HG02571 (cell line): ENCODE measurements at regions not wholly inside any gene's neighbourhood (a gene's known extent, or its start where the extent isn't known, plus 50 kb on each side); places are given as distances from the start of the nearest gene placed in this dataset.

Experiments
- ATAC-seq: cut with Tn5 transposase; IDR thresholded peaks from one replicate; pipeline ENCODE4 v1.9.1; 2021; ENCODE audit warnings: mild to moderate bottlenecking, moderate library complexity; ENCODE audit not compliant: unreplicated experiment

DNA sequence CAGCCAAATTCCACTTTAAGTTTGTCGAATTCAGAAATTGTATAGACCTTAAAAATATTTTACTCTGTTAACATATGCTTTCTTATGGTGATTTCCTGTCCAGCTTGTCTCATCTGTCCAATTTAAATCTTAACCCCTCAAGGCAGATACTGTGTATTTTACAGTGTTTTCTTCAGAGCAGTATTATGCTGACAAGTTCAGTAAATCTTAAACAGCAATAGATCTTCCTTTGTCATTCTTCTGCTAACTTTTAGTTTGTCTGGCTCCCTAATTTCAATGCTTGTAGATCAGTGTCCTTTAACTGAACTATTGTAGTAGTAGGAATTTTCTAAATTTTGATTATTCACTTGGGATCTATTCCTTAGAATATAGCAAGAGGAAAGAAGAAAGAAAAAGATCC lies 52.8 kb upstream of the MEIS1 start:
- no peak for ATAC-seq

DNA sequence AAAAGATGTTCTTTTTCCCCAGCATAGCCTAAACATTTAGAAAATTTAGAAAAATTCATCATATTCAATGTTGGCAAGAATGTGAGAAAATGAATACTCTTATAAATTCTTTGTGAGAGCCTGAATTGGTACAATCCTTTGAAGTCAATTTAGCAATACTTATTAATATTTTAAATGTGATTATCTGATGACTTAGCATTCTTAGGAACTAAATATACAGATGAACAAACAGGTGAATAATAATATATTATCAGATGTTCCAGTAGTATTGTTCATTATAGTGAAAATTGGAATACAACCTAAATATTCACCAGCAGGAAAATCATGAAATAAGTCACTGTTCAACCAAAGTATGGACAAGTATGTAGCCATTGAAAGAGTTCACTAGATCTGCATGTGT lies 55.5 kb upstream of the MEIS1 start:
- ATAC-seq, result no peak

DNA sequence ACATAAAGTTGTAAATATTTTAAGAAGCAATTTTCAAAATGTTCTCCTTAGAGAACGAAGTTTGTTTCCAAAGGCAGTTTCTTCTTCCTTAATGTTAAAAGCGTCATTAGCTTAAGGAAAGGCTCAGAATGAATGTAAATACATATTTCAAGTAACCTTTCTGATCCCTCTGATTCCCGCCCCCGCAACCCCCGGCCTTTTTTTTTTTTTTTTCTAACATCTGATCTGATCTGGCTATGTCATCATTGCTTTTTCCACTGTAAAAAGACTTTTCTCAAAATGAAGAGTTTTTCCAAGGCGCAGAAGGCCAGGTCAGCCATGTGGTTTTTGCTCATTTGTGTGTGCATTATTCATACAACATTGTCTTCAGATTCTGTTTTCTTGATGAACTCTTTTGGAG lies 57.1 kb upstream of the MEIS1 start:
- no peak for ATAC-seq

DNA sequence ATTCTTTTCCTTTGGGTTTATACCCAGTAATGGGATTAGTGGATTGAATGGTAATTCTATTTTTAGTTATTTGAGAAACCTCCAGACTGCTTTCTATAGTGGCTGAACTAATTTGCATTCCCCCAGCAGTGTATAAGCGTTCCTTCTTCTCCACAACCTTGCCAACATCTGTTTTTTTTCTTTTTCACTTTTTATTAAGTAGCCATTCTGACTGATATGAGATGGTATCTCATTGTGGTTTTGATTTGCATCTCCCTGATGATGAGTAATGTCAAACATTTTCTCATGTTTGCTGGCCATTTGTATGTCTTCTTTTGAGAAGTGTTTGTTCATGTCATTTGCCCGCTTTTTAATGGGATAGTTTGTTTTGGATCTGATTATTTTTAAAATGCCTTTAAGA lies 64.1 kb upstream of the MEIS1 start:
- no peak for ATAC-seq

DNA sequence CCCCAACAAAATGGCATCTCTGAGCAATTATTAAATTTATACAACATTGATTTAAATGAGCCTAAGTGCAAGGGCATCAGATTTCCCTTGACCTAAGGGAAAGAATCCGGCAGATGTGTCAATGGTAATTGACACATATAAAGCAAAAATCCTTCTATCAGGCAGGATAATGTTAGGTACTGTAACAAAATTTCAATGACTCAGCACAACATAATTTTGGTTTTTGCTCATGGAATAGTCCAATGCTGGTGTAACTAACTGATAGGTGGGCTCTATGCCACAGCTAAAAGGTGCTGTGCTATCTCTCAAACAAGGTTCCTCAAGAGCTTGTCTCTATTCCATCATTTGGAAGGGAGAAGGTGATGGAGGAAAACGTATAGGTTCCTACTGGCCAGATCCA lies 68.3 kb upstream of the MEIS1 start:
- ATAC-seq, result no peak

DNA sequence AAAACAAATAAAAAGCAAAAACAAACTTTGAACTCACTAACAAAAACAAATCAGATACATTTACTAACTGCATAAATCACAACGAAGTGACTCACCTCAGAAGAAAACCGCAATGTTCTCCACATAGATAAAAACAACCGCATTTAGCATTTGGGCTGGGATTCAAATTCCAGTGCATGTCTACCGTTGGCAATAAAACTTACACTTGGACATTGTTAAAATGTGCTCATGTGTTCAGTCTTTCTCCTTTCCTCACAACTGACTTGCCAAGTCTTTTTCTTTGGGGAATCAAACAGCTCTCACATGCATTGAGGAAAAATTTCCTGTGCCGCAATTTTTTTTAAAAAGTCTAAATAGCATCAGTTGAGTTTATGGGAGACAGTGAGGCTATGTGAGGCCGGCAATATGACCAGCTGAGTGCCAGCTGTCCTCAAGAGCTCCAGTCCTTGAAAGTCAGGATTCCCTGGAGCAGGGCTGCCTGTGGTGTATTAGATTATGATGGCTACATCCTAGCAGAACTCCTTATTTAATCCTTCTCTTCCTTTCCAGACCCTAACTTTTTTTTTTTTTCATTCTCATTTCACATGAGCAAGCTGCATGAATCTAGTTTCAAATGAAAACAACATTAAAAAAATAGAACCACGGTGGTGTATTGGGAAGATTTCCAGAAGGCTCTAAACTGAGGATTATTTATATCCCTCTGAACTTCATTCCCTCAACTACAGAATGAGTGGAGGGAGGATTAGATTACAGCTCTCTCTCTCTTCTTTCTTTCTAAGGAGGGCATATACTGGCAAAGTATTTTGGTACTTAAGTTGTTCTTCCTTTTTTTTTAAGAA lies 70.2 kb upstream of the MEIS1 start:
- no peak for ATAC-seq

DNA sequence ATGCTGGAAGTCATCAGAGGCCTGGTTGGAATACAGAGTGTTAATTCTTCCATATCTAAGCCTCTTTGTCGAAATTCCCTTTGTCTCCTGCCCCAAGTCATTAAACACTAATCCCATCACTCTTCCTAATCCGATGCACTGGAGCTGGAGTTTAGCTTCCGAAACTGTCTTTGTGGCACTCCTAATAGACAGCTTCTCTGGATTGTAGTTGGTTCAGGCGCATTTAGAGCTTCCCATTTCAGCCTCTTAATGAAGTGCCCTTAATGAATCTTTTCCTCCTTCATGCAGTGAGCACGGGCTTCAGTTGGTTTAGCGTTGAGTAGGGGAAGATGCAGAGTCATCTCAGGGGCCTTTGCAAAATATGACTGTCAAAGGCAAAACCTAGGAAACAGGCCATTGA lies 72.2 kb upstream of the MEIS1 start:
- no peak for ATAC-seq

DNA sequence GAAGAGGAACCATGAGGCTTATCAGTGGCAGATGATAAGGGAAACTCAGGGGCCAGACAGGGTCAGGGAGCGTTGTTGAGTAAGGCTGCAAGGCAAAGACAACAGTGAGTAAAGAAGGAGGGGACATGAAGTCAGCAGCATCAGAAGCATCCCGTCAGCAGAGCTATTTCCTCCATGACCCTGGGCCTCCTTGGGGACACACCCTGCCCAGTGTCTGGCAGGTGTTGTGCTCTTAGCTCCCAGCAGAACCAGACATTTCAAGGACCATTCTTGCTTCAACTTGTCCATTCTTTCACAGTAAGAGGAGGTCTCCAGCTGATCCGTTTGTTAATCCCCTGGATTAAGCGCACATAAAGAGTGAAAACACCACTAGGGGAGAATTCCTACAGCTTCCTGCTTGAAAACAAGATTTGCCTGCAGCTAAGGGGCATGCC lies 88.7 kb upstream of the MEIS1 start:
- no peak for ATAC-seq

DNA sequence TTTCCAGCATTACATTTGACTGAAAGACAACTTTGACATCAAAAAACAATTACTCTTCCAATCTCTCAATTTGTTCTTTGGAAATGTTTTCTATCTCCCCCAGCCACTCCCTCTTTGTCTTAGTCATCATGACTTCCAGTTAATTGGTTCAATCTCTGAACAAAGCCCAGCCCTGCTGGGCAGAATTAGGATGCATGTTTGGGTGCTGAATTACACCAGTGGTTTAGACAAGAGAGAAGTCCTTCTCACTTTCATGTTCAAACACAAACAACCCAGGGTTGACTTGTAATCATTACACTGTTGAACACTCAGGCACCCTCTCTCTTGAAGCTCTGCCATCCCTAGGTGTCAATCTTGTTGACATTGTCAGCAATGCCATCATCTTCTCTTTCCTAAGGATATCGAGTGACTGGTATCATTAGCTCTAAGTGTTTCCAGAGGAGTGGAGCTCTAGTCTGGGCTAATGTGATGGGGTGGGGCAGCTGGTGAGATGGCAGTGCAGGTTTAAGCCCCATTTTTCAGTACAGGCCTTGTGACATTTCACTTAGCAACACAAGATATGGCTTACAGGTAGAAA lies 90.8 kb upstream of the MEIS1 start:
- no peak for ATAC-seq

DNA sequence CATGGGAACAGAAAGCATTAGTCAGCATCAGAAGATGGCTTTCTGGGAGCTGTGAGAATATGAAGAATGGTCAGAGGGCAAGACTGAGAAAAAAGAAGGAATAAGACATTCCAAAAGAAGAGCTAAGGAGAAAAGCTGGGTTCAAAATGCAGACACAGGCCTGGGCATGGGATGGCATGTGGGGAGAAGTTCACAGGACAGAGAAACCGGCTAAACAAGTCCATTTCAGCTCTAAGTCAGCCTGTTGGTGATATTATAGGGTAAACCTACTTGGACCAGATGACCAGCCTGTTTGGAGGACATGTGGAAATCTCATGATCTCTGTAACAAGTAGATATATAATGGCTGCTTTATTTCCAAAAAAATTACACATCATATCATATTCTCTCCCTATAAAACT lies 91.7 kb upstream of the MEIS1 start:
- no peak for ATAC-seq

DNA sequence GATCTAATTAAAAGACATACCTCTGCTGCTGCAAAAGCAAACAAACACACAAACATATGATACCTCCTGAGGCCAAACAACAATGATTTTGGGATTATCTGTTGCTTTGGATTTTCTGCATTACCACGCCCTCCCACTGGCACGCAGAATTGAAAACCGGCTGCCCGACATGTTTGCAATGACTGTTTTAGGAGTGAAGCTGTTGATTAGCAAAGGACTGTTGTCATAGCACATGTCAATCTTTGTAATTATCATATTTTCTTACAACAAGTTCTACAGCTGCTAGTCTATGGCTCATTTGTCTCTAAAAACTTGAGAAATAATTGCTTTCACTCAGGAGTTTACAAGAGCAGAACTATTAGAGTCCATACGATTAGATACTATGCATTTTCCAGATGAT lies 94.4 kb upstream of the MEIS1 start:
- ATAC-seq, result no peak

DNA sequence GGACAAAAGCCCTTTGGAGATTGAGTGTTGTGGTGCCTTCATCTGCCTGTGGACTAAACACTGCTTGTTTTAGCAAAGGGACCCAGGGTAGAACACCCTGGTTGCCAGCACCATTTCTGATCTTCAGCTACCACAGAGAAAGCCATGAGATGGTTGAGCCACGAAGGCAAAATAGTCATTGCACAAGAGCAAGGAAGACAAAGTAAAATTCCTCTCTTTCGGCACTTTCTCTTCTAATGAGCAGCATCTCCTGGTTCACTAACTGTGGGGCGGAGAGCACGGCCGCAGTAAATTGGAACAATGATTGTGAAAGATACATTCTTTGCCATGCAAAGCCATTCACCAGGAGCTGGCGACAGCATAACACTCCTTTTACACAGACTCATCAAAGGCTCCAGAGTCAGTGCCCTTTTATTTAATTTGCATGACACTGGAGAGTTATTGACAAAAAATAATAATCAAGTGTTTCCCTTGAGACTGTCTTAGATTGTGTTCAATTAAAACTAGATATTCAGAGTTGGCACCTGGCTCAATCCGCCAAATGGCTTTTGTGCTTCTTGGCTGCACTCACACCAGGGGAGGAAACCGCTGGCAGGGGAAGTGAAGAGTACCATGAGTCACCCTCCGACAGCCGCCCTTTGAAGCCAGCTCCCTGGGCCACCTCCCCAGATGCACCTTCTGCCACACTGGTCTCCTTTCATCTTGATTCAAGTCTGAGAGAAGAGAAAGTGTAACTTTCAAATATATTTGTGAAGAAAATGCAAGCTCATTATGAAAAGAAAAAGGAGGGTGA lies 100.5 kb upstream of the MEIS1 start:
- ATAC-seq, result no peak

DNA sequence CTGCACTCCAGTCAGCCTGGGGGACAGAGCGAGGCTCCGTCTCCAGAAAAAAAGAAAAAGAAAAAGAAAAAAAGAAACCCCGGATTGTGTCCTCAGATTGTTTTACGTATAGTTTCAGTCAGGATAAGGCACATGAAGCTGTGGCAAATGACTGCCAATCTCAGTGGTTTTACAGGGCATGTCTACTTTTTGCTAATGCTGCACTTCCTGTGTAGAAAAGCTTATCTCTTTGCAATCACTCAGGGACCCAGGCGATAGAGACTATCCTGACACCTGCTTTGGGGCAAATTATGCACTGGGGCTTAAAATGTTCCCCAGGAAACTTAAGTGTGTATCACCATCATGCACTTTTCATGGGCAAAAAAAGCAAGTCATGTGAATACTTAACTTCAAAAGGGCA lies 103.7 kb upstream of the MEIS1 start:
- ATAC-seq, result no peak

DNA sequence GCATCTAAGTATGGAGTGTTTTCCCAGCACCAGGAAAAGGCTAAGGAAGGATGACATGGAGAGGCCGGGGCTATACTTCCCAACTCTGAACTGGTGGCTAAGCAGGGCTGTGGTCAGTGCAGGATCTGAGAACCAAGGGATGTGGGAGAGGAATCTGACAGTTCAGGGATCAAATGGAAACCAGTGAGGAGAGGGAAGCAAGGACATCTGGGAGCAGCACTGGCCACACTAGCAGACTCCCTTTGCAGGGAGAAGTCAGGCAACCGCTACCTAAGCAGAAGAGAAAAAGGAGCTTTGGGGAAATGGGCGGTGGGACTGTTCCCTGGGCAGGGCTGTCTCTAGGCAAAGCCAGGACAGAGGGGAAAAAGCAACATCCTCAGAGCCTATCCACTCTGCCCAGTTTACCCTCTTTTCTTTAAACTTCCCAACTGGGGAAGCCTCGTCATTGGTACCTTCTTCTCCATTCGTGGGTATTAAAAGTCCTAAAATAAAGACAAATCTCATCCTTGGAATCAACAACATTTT lies 105.8 kb upstream of the MEIS1 start:
- no peak for ATAC-seq

DNA sequence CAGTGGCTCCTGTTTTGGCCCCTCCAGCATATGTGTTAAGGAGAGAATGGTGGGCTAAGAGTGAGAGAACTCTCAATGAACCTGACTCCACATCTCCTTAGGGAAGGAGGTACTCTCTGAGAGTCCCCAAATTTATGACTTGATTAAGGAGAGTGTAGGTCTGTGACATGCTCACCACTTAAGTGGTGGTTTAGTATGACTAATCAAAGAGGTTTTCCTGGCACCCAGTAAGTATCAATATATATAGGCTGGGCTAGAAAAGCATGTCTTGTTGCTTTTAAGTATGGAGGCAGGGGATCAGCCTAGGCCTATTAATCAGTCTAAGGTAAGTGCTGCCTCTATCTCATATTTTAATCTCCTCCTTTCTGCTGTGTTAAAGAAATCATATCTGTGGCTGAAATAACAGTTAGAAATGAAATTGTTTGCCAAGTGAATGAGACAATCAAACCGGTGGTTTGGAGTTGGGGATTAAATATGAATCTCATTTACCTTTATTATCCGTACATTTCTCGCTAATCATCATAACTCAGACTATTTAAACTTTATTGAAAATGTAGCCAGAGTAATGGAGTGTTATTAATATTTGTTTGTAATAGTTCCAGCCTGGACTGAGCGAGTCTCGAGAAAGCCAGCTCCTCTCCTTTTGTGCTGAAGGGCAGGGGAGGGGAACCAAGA lies 107.7 kb upstream of the MEIS1 start:
- no peak for ATAC-seq

DNA sequence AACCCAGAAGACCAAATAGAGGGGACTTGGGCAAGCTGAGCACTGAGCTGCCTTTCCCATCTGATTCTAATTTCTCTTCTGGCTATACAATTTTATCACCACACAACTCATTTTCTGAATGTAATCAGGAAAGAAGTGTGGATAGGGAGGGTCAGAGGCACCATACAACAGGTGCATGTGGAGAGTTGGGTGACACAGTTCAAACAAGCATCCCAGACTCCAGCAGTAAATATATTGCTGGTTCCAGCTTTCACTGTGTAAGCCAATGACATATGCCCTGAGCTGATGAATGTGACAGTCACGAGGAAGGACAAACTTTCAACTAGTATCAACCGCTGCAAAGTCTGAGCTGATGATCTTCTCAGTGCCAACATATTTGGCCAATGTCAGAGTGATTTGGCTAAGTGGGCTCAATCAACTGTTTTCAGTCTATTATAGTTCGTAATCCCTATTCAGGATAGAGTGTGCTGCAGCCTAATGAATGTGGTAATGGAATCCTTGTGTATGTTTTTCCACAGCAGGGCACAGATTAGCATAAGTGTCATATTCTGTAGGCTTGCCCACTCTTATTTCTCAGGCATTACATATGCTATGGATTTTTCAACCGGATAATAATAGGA lies 109.9 kb upstream of the MEIS1 start:
- no peak for ATAC-seq

DNA sequence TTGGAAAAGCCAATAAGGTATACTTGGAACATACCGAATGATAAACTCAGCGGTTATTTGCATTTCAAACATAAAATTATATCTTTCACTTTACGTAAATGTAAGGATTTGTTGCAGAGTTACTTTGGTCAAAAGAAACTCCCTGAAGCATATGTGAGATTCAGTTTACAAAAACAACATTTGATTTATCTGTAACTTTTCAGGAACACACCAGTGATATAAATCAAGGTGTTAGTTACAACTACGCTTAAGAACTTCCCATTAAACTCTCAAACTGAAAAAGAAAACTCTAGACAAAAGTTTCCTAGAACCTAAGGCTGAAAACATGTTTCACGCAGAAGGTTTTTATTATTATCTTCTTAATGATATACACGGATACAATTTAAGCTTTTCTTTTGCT lies 110.6 kb upstream of the MEIS1 start:
- ATAC-seq, result no peak

DNA sequence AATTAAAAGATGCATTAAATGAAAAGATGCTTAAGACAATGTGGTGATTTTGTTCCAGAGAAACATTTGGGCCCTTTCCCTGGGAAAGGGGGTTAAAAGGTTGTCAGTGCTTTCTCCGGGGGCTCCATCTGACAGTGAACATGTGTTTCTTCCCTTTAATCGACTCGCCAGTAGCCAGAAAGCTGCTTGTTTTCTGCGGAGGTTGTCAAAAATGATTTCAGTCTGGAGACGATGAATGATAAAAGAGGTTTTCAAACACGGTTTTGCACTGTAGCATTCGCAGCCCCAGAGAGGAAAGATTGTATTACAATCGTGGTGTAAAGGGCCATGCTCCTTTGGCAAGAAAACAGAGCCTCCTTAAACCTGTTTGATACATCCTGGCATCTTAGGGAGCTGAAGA lies 111.5 kb upstream of the MEIS1 start:
- no peak for ATAC-seq

DNA sequence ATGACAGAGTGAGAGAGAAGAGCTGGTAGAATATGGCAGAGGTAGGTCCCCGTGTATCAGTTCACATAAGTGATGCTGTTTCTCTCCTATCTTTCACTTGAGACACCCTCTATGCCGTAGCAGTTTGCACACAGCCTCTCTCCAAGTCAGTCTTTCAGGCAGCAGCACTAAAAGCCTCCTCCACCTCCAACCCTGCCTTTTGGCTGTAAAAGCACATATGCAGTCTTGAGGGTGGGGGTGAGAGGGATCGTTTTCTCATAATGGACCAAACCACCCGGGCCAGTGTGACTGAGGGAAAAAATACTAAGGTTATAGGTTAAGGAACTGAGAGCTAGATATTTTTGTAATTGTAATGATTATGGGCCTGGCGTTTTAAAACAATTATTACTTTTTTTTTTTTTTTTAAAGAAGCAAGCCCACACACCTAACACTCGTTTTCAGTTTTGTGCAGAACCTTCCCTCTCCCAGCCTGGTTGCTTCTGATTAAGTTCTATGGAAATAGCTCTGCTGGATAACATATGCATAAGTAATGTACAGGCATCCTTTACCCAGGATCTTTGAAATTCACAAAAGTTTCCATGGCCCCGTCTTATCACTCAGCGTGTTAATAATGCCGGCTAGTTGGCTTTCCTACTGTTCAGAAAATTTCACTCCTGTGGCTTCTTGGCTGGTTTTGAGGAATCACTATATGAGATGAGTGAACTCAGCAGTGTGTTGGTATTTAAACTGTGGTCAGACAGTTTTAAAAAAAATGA lies 112.2 kb upstream of the MEIS1 start:
- ATAC-seq, result no peak

DNA sequence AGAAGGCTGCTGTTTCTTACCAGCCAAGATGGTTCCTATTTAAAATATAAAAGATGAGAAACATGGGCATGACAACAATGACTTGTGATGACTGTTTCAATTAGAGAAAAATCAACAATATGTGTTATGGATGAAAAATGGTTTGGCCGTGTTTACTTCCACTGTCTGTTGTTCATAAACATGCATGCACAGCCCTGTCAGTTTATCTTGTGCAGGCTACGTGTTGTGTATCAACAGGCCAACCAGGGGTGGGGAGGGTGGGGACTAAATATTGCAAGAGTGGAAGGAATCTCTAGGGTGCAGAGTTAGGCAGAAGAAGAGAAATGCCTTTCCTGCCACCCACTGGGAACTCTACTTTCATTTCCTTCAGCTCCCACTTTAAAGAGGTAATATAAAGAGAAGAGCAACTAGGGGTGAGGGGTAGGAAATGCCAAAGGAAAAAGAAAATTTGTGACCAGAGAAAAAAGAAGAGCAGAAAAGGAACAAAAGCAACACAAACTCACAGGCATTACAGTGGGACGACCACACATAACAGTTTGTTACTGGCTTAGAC lies 116.8 kb upstream of the MEIS1 start:
- no peak for ATAC-seq
